BJ (cell line): ENCODE measurements at regions not wholly inside any gene's neighbourhood (a gene's known extent, or its start where the extent isn't known, plus 50 kb on each side); places are given as distances from the start of the nearest gene placed in this dataset.
"Not testable (repeated sequence)": the region's sequence is repeated elsewhere in the genome, so short reads cannot be mapped to it uniquely, and the experiment has no call there.

ENCODE experiments used
- CTCF ChIA-PET: fragments of 350-600 bp; formaldehyde crosslinking; extraction: SDS; loops from one replicate; lab custom pipeline; 2021; ENCODE audit warnings: antibody characterized with exemption, inconsistent platforms; lab: Yijun Ruan, JAX
- POLR2A ChIA-PET: fragments of 300-600 bp; sonication (Branson Sonifier 250); formaldehyde crosslinking; extraction: SDS; loops from one replicate; lab custom pipeline; 2021; ENCODE audit warnings: antibody characterized with exemption; lab: Charles Lee
- DNase-seq: peaks from one replicate; pipeline ENCODE4 v3.0.0-alpha.2; 2011; ENCODE audit warnings: low read depth
- H3K27me3 ChIP-seq: 2 replicates; pipeline ENCODE4 v1.6.0; 2011; ENCODE audit warnings: low read length; ENCODE audit not compliant: control insufficient read depth, insufficient read depth
- H3K36me3 ChIP-seq: 2 replicates; pipeline ENCODE4 v1.5.1; 2011; ENCODE audit warnings: low read length; ENCODE audit not compliant: control insufficient read depth, insufficient read depth
- H3K4me3 ChIP-seq: 2 replicates; pipeline ENCODE4 v1.5.1; 2011; ENCODE audit warnings: low read depth, mild to moderate bottlenecking, control low read depth, low read length
- CTCF ChIP-seq: IDR thresholded peaks from 2 replicates; pipeline ENCODE4 v1.5.1; 2011; ENCODE audit warnings: low read depth, mild to moderate bottlenecking, control low read depth, inconsistent platforms, low read length, moderate library complexity; ENCODE audit not compliant: insufficient read depth

GRCh38 chr2:133867166-133867565 is 298.9 kb upstream of the NCKAP5 start:
- DNase-seq = no peak
- no peak for TF ChIP-seq CTCF
- CTCF ChIA-PET = interaction anchor here (1.5 kb wide), 1 partner anchor 22 kb away, joined by 4 read pairs; no protein-coding TSS in a partner anchor
- POLR2A ChIA-PET = no interaction called here
- Histone ChIP-seq H3K36me3 (no peaks in the 10 kb centered on the region), H3K27me3 (peaks cover 8% of the 10 kb centered on the region; the same call in 1 of the 2 replicates), H3K4me3 (no peak overlapping the region)

- TF ChIP-seq CTCF = no peak
- Histone ChIP-seq H3K36me3 (no peaks in the 10 kb centered on the region), H3K4me3 (no peak overlapping the region), H3K27me3 (peaks cover 3% of the 10 kb centered on the region; the same call in 1 of the 2 replicates)
- ChIA-PET CTCF (no interaction called here), POLR2A (no interaction called here)
- no peak for DNase-seq
Observed at GRCh38 chr2:133871545-133872209, 303.4 kb upstream of the NCKAP5 start.

GRCh38 chr2:133878326-133878725 is 310.1 kb upstream of the NCKAP5 start:
- ChIA-PET POLR2A (no interaction called here), CTCF (interaction anchor here (0.8 to 1.1 kb wide), 2 partner anchors 219 to 573 kb away, joined by 3 read pairs; no protein-coding TSS in a partner anchor)
- H3K27me3 ChIP-seq = peaks cover 9% of the 10 kb centered on the region; the same call in 1 of the 2 replicates
- H3K4me3 ChIP-seq = no peak overlapping the region
- DNase-seq = no peak
- H3K36me3 ChIP-seq = no peaks in the 10 kb centered on the region
- TF ChIP-seq CTCF = no peak

- H3K27me3 ChIP-seq = peaks cover 10% of the 10 kb centered on the region; the same call in 1 of the 2 replicates
- POLR2A ChIA-PET = no interaction called here
- no peaks in the 10 kb centered on the region for H3K36me3 ChIP-seq
- DNase-seq = no peak
- H3K4me3 ChIP-seq = no peak overlapping the region
- CTCF ChIA-PET = interaction anchor here (0.5 to 1.6 kb wide), 4 partner anchors 267 to 600 kb away, joined by 3 to 6 read pairs (median 3); no protein-coding TSS in a partner anchor
- TF ChIP-seq CTCF = no peak
Observed at GRCh38 chr2:133879703-133880102, 311.4 kb upstream of the NCKAP5 start.

- H3K4me3 ChIP-seq, H3K36me3 ChIP-seq, DNase-seq, H3K27me3 ChIP-seq, POLR2A ChIA-PET: not testable (repeated sequence)
- CTCF ChIA-PET = interaction anchor here (5.4 kb wide), 1 partner anchor 529 kb away, joined by 48 read pairs; no protein-coding TSS in a partner anchor
Observed at GRCh38 chr2:133882159-133882558, 313.9 kb upstream of the NCKAP5 start.
